CD14-positive monocyte (primary cell): ENCODE measurements at regions not wholly inside any gene's neighbourhood (a gene's known extent, or its start where the extent isn't known, plus 50 kb on each side); places are given as distances from the start of the nearest gene placed in this dataset.

ENCODE experiments used
- DNase-seq, 3 donors: peaks; one replicate each; pipeline ENCODE4 v3.0.0-alpha.2; 2011 to 2022
- H2AFZ ChIP-seq: 2 replicates; pipeline ENCODE4 v1.6.0; 2012; ENCODE audit warnings: mild to moderate bottlenecking, low read depth, low read length, inconsistent platforms; ENCODE audit not compliant: insufficient read depth, poor library complexity, severe bottlenecking
- H3K27ac ChIP-seq, 2 donors: 1 replicate in 1 of 2; 2 replicates in 1 of 2; pipeline ENCODE4 v1.5.1; 2012 to 2013; ENCODE audit warnings: low read length in 2 of 2, control low read depth in 1 of 2, inconsistent platforms in 1 of 2, low read depth in 1 of 2, mild to moderate bottlenecking in 1 of 2
- H3K27me3 ChIP-seq, 2 donors: one replicate each; pipeline versions ENCODE4 v1.6.0 to v1.6.1; 2011 to 2013; ENCODE audit warnings: low read length in 2 of 2; ENCODE audit not compliant: control insufficient read depth in 2 of 2, insufficient read depth in 2 of 2
- H3K36me3 ChIP-seq, 2 donors: replicated peaks in 1 of 2; 1 replicate in 1 of 2; 2 replicates in 1 of 2; pipeline versions ENCODE4 v1.5.1 to v1.6.1; 2012 to 2013; ENCODE audit warnings: low read length in 2 of 2, control low read depth in 1 of 2, inconsistent platforms in 1 of 2, mild to moderate bottlenecking in 1 of 2; ENCODE audit not compliant: insufficient read depth in 2 of 2, control insufficient read depth in 1 of 2
- H3K4me1 ChIP-seq, 2 donors: 1 replicate in 1 of 2; 2 replicates in 1 of 2; pipeline versions ENCODE4 v1.5.1 to v1.6.1; 2012 to 2013; ENCODE audit warnings: low read length in 2 of 2, control low read depth in 1 of 2, inconsistent platforms in 1 of 2, mild to moderate bottlenecking in 1 of 2, moderate library complexity in 1 of 2; ENCODE audit not compliant: insufficient read depth in 2 of 2, control insufficient read depth in 1 of 2
- H3K4me2 ChIP-seq: replicated peaks from 2 replicates; pipeline ENCODE3; 2012; ENCODE audit warnings: low read length, moderate library complexity, mild to moderate bottlenecking; ENCODE audit not compliant: poor library complexity, severe bottlenecking; ENCODE audit errors: extremely low read depth
- H3K4me3 ChIP-seq, 3 experiments: fragments of 200-600 bp in 1 of 3; sonication (generic) in 1 of 3; replicated peaks in 1 of 3; 1 replicate in 2 of 3; 2 replicates in 1 of 3; pipeline ENCODE4 v1.5.1; 2011 to 2013; ENCODE audit warnings: low read length in 3 of 3, mild to moderate bottlenecking in 3 of 3, control low read depth in 2 of 3, low read depth in 2 of 3, inconsistent platforms in 1 of 3, moderate library complexity in 1 of 3
- H3K79me2 ChIP-seq: 2 replicates; pipeline ENCODE4 v1.6.0; 2012; ENCODE audit warnings: mild to moderate bottlenecking, control low read depth, inconsistent platforms, low read length, moderate library complexity; ENCODE audit not compliant: insufficient read depth
- H3K9ac ChIP-seq: 2 replicates; pipeline ENCODE4 v1.6.0; 2017; ENCODE audit warnings: low read length, mild to moderate bottlenecking; ENCODE audit not compliant: insufficient read depth, poor library complexity, severe bottlenecking
- H3K9me3 ChIP-seq, 2 donors: replicated peaks in 1 of 2; 1 replicate in 1 of 2; 2 replicates in 1 of 2; pipeline versions ENCODE4 v1.5.1 to v1.6.1; 2012 to 2013; ENCODE audit warnings: low read length in 2 of 2, control low read depth in 1 of 2; ENCODE audit not compliant: control insufficient read depth in 1 of 2, insufficient read depth in 1 of 2
- H4K20me1 ChIP-seq: 2 replicates; pipeline ENCODE4 v1.6.0; 2012; ENCODE audit warnings: mild to moderate bottlenecking, low read length, control low read depth, moderate library complexity; ENCODE audit not compliant: insufficient read depth
- H3K27ac Mint-ChIP-seq, 7 donors: one replicate each; pipeline ENCODE4 v1.8.0; 2020; ENCODE audit warnings: mild to moderate bottlenecking in 7 of 7, mixed read lengths in 7 of 7, moderate library complexity in 6 of 7, inconsistent platforms in 2 of 7
- H3K27me3 Mint-ChIP-seq, 3 donors: one replicate each; pipeline ENCODE4 v1.8.0; 2021 to 2022; ENCODE audit warnings: low read depth in 3 of 3, mild to moderate bottlenecking in 3 of 3, mixed read lengths in 3 of 3, moderate library complexity in 3 of 3, inconsistent platforms in 1 of 3
- H3K36me3 Mint-ChIP-seq, 2 donors: one replicate each; pipeline ENCODE4 v1.8.0; 2020; ENCODE audit warnings: mixed read lengths in 2 of 2, inconsistent platforms in 1 of 2, mild to moderate bottlenecking in 1 of 2
- H3K4me1 Mint-ChIP-seq: one replicate; pipeline ENCODE4 v1.8.0; 2020; ENCODE audit warnings: mild to moderate bottlenecking, mixed read lengths
- H3K4me3 Mint-ChIP-seq, 2 donors: one replicate each; pipeline ENCODE4 v1.8.0; 2020; ENCODE audit warnings: mild to moderate bottlenecking in 2 of 2, mixed read lengths in 2 of 2, moderate library complexity in 1 of 2
- H3K9me3 Mint-ChIP-seq, 7 donors: one replicate each; pipeline ENCODE4 v1.8.0; 2020 to 2022; ENCODE audit warnings: mixed read lengths in 7 of 7, mild to moderate bottlenecking in 6 of 7, moderate library complexity in 6 of 7, inconsistent platforms in 2 of 7
- CTCF ChIP-seq: fragments of 200-600 bp; IDR thresholded peaks from one replicate; pipeline ENCODE4 v1.8.0; 2022; ENCODE audit warnings: antibody characterized with exemption, mild to moderate bottlenecking
- WGBS: methylation state at CpG from one replicate; pipeline ENCODE4 v1.1.5; 2013; ENCODE audit warnings: missing lambda C conversion rate; ENCODE audit not compliant: insufficient coverage; 5-methylcytosine and 5-hydroxymethylcytosine counted together
- intact Hi-C, 2 donors: fragments of 100-400 bp; cut with micrococcal nuclease; formaldehyde crosslinking; loops; one replicate each; pipeline versions ENCODE4 v1.15.0 to v1.15.1; 2023

- H3K4me3 Mint-ChIP-seq, result no peak overlapping the region
- H2AFZ ChIP-seq, result no peak overlapping the region
- H4K20me1 ChIP-seq, result no peaks in the 10 kb centered on the region
- TF ChIP-seq CTCF, result no peak
- H3K4me1 Mint-ChIP-seq, result peaks cover 8% of the 10 kb centered on the region
- no peaks in the 10 kb centered on the region for H3K79me2 ChIP-seq
- H3K9me3 ChIP-seq, result no peaks in the 10 kb centered on the region
- WGBS, result 96% methylated on average over 5 of the region's 8 CpGs
- no peak overlapping the region for H3K9ac ChIP-seq
- no peak overlapping the region for H3K4me3 ChIP-seq
- peaks cover 3 to 6% (median 3%) of the 10 kb centered on the region in 3 donors for H3K27me3 Mint-ChIP-seq
- peak overlapping the region in 1 of 7 donors; percentile 15 for H3K27ac Mint-ChIP-seq
- no peak overlapping the region for H3K27ac ChIP-seq
- H3K36me3 ChIP-seq, result no peaks in the 10 kb centered on the region
- no peaks in the 10 kb centered on the region for H3K27me3 ChIP-seq
- H3K4me1 ChIP-seq, result peaks cover 0 to 2% of the 10 kb centered on the region in 2 donors
- H3K36me3 Mint-ChIP-seq, result no peaks in the 10 kb centered on the region
- no peak overlapping the region for H3K4me2 ChIP-seq
- DNase-seq, result no peak
- intact Hi-C loops, result no loop called here
- no peaks in the 10 kb centered on the region for H3K9me3 Mint-ChIP-seq
Observed at GRCh38 chr6:163723759-163724158, 309.2 kb downstream of the QKI start.

GRCh38 chr6:163721922-163722692 lies 307.6 kb downstream of the QKI start:
- no peak overlapping the region for H3K4me2 ChIP-seq

More at GRCh38 chr6:163721922-163722692, 307.6 kb downstream of the QKI start:
- no peak overlapping the region for H3K27ac ChIP-seq
- TF ChIP-seq CTCF, result no peak
- Mint-ChIP-seq H3K36me3 (no peaks in the 10 kb centered on the region), H3K4me3 (no peak overlapping the region), H3K27ac (no peak overlapping the region), H3K9me3 (peaks cover 0 to under 1% (median 0%) of the 10 kb centered on the region in 7 donors), H3K4me1 (peaks cover 22% of the 10 kb centered on the region), H3K27me3 (peaks cover under 1 to 2% (median under 1%) of the 10 kb centered on the region in 3 donors)
- H3K9ac ChIP-seq, result no peak overlapping the region
- no peaks in the 10 kb centered on the region for H4K20me1 ChIP-seq
- no peak overlapping the region for H3K4me3 ChIP-seq
- no peaks in the 10 kb centered on the region for H3K27me3 ChIP-seq
- intact Hi-C loops, result no loop called here
- no peaks in the 10 kb centered on the region for H3K36me3 ChIP-seq
- no peaks in the 10 kb centered on the region for H3K9me3 ChIP-seq
- no peak overlapping the region for H2AFZ ChIP-seq
- DNase-seq, result no peak
- H3K79me2 ChIP-seq, result no peaks in the 10 kb centered on the region
- WGBS, result 96% methylated on average over 8 of the region's 13 CpGs
- H3K4me1 ChIP-seq, result peaks cover 11 to 12% of the 10 kb centered on the region in 2 donors
